Nephron (organoid): ENCODE measurements at regions not wholly inside any gene's neighbourhood (a gene's known extent, or its start where the extent isn't known, plus 50 kb on each side); places are given as distances from the start of the nearest gene placed in this dataset.

Experiments used
- H3K27ac Mint-ChIP-seq, 3 experiments: 2 replicates each; pipeline ENCODE4 v1.8.0; 2020; ENCODE audit warnings: mixed read lengths in 3 of 3, mild to moderate bottlenecking in 2 of 3, moderate library complexity in 1 of 3
- H3K27me3 Mint-ChIP-seq: 2 replicates; pipeline ENCODE4 v1.8.0; 2021; ENCODE audit warnings: low read depth, mild to moderate bottlenecking, moderate library complexity, mixed read lengths
- H3K36me3 Mint-ChIP-seq: 2 replicates; pipeline ENCODE4 v1.8.0; 2020; ENCODE audit warnings: low read depth, mixed read lengths
- H3K4me1 Mint-ChIP-seq: 2 replicates; pipeline ENCODE4 v1.8.0; 2020; ENCODE audit warnings: mixed read lengths
- H3K4me3 Mint-ChIP-seq, 3 experiments: 2 replicates each; pipeline ENCODE4 v1.8.0; 2020; ENCODE audit warnings: mild to moderate bottlenecking in 3 of 3, mixed read lengths in 3 of 3, moderate library complexity in 2 of 3
- H3K9me3 Mint-ChIP-seq: 2 replicates; pipeline ENCODE4 v1.8.0; 2020; ENCODE audit warnings: mixed read lengths
- TF ChIP-seq, protein P1 (sequence below), 3 experiments: fragments of 200-600 bp; sonication (generic); IDR thresholded peaks; one replicate each; pipeline ENCODE4 v1.5.0; 2021; ENCODE audit warnings: antibody characterized with exemption in 3 of 3; ENCODE audit not compliant: unreplicated experiment in 3 of 3

DNA sequence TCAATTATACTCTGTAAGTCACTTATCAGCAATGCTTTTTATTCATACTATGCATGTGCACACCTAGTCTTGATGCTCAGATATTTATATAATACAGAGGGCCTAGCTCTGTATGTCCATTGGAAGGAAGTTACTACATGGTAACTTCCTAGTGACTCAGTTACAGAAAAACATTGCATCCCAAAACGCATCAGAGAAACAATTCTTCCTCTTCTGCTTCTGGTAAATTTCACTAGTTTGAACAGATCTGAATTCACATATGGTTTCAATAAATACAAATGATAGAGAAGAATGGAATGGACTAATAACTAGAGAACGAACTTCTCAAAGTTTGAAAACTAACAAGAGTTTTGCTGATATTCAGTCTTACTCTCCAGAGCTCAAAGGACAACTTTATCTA, 811.3 kb upstream of the ADGRL2 start:
- Mint-ChIP-seq H3K9me3 (no peaks in the 10 kb centered on the region), H3K4me3 (no peak overlapping the region), H3K27me3 (no peaks in the 10 kb centered on the region), H3K4me1 (peaks cover 26% of the 10 kb centered on the region), H3K36me3 (no peaks in the 10 kb centered on the region), H3K27ac (peak overlapping the region in 1 of 3 experiments; percentile 53)
- TF ChIP-seq, protein P1, sequence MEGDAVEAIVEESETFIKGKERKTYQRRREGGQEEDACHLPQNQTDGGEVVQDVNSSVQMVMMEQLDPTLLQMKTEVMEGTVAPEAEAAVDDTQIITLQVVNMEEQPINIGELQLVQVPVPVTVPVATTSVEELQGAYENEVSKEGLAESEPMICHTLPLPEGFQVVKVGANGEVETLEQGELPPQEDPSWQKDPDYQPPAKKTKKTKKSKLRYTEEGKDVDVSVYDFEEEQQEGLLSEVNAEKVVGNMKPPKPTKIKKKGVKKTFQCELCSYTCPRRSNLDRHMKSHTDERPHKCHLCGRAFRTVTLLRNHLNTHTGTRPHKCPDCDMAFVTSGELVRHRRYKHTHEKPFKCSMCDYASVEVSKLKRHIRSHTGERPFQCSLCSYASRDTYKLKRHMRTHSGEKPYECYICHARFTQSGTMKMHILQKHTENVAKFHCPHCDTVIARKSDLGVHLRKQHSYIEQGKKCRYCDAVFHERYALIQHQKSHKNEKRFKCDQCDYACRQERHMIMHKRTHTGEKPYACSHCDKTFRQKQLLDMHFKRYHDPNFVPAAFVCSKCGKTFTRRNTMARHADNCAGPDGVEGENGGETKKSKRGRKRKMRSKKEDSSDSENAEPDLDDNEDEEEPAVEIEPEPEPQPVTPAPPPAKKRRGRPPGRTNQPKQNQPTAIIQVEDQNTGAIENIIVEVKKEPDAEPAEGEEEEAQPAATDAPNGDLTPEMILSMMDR (IDR thresholded peaks at IDR 0.05; ENCODE audit: unreplicated experiment in 3 of 3): no peak

- peak overlapping the region in 1 of 3 experiments; percentile 15 for H3K27ac Mint-ChIP-seq
- no peaks in the 10 kb centered on the region for H3K36me3 Mint-ChIP-seq
- H3K9me3 Mint-ChIP-seq: no peaks in the 10 kb centered on the region
- TF ChIP-seq, protein P1 (IDR thresholded peaks at IDR 0.05; ENCODE audit: unreplicated experiment in 3 of 3): no peak
- H3K4me3 Mint-ChIP-seq: no peak overlapping the region
- H3K4me1 Mint-ChIP-seq: peaks cover 20% of the 10 kb centered on the region
- H3K27me3 Mint-ChIP-seq: no peaks in the 10 kb centered on the region
These were observed 811.8 kb upstream of the ADGRL2 start for GRCh38 chr1:80988926-80989325.

DNA sequence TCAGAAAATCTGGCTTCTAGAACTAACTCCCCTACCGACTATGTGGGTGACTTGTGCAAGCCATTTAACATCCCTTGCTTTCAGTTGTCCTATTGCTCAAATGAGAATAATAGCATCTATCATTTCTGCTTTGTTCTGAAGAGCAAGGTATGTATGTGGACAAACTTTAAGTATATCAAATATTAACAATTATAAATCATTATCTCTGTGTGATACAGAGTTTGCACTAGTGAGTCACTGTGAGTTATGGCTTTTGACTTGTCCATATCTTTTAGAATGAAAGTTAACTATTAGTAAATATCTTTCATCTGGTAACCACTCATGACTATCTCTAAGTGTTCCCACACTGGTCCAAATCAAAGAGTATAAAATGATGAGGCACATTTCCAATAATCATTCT, 812.9 kb upstream of the ADGRL2 start:
- peaks cover 15% of the 10 kb centered on the region for H3K4me1 Mint-ChIP-seq
- no peaks in the 10 kb centered on the region for H3K27me3 Mint-ChIP-seq
- no peaks in the 10 kb centered on the region for H3K36me3 Mint-ChIP-seq
- TF ChIP-seq, protein P1 (IDR thresholded peaks at IDR 0.05; ENCODE audit: unreplicated experiment in 3 of 3): no peak
- H3K9me3 Mint-ChIP-seq: no peaks in the 10 kb centered on the region
- no peak overlapping the region for H3K27ac Mint-ChIP-seq
- no peak overlapping the region for H3K4me3 Mint-ChIP-seq

DNA sequence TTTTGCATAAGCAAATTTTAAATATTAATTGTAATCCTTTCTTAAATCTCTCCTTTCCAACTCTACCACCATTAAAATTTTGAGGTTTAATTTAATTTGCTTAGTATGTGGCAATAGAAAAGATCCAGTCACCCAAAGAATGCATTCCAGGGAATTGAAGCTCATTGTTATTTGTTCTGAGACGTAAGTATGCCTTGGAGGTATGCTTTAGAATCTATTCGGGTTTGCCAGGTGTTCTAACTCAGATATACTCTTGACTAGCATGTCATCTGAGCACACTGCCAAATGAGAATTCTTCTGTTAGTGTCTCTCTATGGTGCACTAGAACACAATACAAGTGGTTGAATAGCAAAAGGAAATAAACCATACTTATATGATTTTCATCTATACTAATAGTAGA, 813.6 kb upstream of the ADGRL2 start:
- H3K4me1 Mint-ChIP-seq: peaks cover 15% of the 10 kb centered on the region
- H3K36me3 Mint-ChIP-seq: no peaks in the 10 kb centered on the region
- H3K27ac Mint-ChIP-seq: peak overlapping the region in 1 of 3 experiments; percentile 59
- H3K9me3 Mint-ChIP-seq: no peaks in the 10 kb centered on the region
- no peaks in the 10 kb centered on the region for H3K27me3 Mint-ChIP-seq
- no peak overlapping the region for H3K4me3 Mint-ChIP-seq
- TF ChIP-seq, protein P1 (IDR thresholded peaks at IDR 0.05; ENCODE audit: unreplicated experiment in 3 of 3): no peak

DNA sequence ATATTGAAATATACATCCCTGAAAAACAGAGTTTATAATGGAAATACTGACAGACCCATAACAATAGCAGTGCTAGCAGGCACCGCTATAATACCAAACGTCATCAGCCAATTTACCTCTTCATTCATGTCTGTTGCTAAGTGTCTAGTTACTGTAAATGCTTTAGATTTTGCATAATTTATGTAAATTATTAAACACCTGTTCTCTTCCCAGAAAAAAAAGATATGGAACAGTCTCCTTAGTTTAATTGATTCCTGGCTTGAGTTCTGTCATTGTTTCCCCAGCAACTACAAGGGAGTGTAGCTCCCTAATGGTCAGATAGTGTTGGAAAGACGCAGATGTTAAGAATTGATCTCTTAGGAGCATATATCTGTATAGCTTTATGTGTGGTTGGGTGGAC, 817.9 kb upstream of the ADGRL2 start:
- H3K36me3 Mint-ChIP-seq: no peaks in the 10 kb centered on the region
- H3K4me1 Mint-ChIP-seq: peaks cover 6% of the 10 kb centered on the region
- no peak overlapping the region for H3K27ac Mint-ChIP-seq
- no peaks in the 10 kb centered on the region for H3K27me3 Mint-ChIP-seq
- no peak overlapping the region for H3K4me3 Mint-ChIP-seq
- H3K9me3 Mint-ChIP-seq: peaks cover 3% of the 10 kb centered on the region
- TF ChIP-seq, protein P1 (IDR thresholded peaks at IDR 0.05; ENCODE audit: unreplicated experiment in 3 of 3): no peak

DNA sequence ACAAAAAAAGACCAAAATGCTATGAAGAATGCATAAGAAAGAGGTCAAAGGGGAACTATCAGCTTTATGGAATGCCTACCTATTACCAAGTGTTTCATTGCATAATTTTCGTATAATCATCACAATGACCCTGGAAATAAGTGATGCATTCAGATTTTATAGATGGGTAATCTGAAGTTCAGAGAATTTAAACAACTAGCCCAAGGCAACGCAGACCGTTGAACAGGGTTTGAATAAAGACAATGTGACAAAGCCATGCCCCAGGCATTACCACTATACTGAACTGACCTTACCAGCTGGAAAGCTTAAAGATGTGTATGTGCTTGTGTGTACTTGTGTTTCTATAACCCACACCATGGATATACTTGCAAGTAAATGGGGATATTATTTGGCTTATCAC, 827.6 kb upstream of the ADGRL2 start:
- TF ChIP-seq, protein P1 (IDR thresholded peaks at IDR 0.05; ENCODE audit: unreplicated experiment in 3 of 3): no peak
- Mint-ChIP-seq H3K4me1 (no peaks in the 10 kb centered on the region), H3K4me3 (no peak overlapping the region), H3K9me3 (peaks cover 11% of the 10 kb centered on the region), H3K27ac (no peak overlapping the region), H3K27me3 (no peaks in the 10 kb centered on the region), H3K36me3 (no peaks in the 10 kb centered on the region)
